Transverse colon (tissue), 3 donors: ENCODE measurements at regions not wholly inside any gene's neighbourhood (a gene's known extent, or its start where the extent isn't known, plus 50 kb on each side); places are given as distances from the start of the nearest gene placed in this dataset.

Experiments used
- CTCF ChIP-seq, 5 experiments: fragments of 200-600 bp in 3 of 5; fragments of 450-650 bp in 2 of 5; sonication (generic) in 3 of 5; IDR thresholded peaks; 1 replicate in 2 of 5; 2 replicates in 3 of 5; pipeline ENCODE4 v1.5.1; 2016 to 2017; ENCODE audit warnings: antibody characterized with exemption in 5 of 5, inconsistent platforms in 3 of 5, mild to moderate bottlenecking in 2 of 5, moderate library complexity in 1 of 5
- POLR2A ChIP-seq: fragments of 450-650 bp; IDR thresholded peaks from one replicate; pipeline ENCODE4 v1.6.1; 2016; ENCODE audit warnings: antibody characterized with exemption, mild to moderate bottlenecking, moderate library complexity

- no peak for TF ChIP-seq CTCF (IDR thresholded peaks at IDR 0.05)
- TF ChIP-seq POLR2A, result no peak
These were observed 87.8 kb upstream of the SLC27A6 start for GRCh38 chr5:128877476-128877875.
